Body of pancreas (tissue), 4 donors: ENCODE measurements at regions not wholly inside any gene's neighbourhood (a gene's known extent, or its start where the extent isn't known, plus 50 kb on each side); places are given as distances from the start of the nearest gene placed in this dataset.

Source experiments
- CTCF ChIP-seq, 7 experiments: fragments of 450-650 bp in 4 of 7; fragments of 200-600 bp in 3 of 7; sonication (generic) in 3 of 7; IDR thresholded peaks; one replicate each; pipeline ENCODE4 v1.5.1; 2016 to 2019; ENCODE audit warnings: antibody characterized with exemption in 7 of 7
- POLR2A ChIP-seq, 3 donors: fragments of 450-650 bp; IDR thresholded peaks; one replicate each; pipeline ENCODE4 v1.6.1; 2016; ENCODE audit warnings: antibody characterized with exemption in 3 of 3, mild to moderate bottlenecking in 2 of 3

- TF ChIP-seq CTCF (IDR thresholded peaks at IDR 0.05) (no peak), POLR2A (IDR thresholded peaks at IDR 0.05) (no peak)
Observed at GRCh38 chr10:15436696-15437095, 65.6 kb upstream of the FAM171A1 start.
